DMS153 (cell line): ENCODE measurements at regions not wholly inside any gene's neighbourhood (a gene's known extent, or its start where the extent isn't known, plus 50 kb on each side); places are given as distances from the start of the nearest gene placed in this dataset.
"Not testable (repeated sequence)": the region's sequence is repeated elsewhere in the genome, so short reads cannot be mapped to it uniquely, and the experiment has no call there.

ENCODE experiments used
- DNase-seq: peaks from one replicate; lab custom pipeline; 2025; lab: John Stamatoyannopoulos, UW

DNA sequence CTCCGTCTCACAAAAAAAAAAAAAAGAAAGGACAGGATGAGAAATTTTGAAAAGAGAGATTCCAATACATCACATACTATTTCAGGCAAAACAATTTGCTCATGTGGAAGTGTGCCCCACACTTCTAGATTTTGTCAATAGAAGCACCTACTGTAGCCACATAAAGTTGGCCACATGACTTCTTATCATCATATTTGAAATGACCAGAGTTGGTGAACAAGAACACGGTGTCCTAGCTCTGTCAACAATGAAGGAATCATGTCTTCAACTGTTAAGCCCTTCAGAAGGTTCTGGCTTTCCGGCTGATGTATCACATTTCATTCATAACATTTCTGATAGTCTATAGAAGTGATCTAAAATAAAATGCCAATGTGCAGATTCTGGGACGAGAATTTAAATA, 534.5 kb downstream of the TMEM114 start:
- no peak for DNase-seq

DNA sequence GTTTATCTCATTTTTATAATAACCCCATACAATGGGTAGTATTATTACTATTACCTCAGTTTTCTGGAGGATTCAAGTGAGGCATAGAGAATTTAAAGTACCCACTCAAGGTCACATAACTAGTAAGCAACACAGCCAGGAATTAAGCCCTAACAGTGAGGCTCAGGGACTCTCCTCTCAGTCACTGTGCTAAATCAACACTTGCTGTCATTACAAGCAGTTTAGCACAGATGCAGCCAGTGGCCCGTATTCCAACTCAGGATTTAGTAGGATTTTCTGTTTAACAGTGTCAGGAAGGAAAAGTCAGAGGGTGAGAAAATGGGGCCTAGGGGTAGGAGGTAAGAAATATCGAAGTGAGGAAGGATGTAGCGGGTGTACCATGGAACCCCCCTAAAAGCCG, 536.9 kb downstream of the TMEM114 start:
- no peak for DNase-seq

DNA sequence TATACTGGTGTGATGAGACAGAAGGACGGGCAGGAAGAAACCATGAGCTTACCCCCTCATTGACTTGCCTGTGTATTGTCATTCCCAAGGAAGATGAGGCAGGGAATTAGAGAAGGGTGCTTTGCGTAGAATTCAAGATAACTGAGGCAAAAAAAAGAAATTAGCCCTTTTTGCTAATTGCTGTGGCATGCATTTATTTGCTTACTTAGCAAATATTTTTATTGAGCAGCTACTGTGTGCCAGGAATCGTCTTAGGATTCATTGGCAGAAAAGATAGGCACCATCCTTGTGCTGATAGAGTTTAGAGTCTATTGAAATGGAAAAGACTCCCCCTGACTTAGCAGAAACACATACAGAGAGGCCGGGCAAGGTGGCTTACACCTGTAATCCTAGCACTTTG, 541.9 kb downstream of the TMEM114 start:
- DNase-seq, result no peak

DNA sequence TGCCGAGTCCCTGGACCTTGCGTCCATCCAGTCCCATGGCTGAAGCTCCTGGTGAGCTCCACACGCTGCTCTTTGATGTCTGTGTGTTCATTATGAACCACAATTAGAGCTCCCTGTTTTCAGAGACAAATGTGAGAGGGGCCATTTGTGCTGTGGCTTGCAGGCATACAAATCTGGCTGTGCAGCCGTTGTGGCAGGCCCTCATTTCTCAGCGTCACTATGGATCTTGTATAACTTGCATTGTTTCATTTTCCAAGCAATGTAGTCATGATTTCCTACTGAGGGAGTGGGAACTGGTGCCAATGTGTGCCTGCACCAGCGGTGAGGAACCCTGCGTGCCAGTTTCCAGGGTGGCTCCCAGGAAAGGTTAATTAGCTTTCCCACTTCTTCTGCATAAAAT, 542.6 kb downstream of the TMEM114 start:
- no peak for DNase-seq

DNA sequence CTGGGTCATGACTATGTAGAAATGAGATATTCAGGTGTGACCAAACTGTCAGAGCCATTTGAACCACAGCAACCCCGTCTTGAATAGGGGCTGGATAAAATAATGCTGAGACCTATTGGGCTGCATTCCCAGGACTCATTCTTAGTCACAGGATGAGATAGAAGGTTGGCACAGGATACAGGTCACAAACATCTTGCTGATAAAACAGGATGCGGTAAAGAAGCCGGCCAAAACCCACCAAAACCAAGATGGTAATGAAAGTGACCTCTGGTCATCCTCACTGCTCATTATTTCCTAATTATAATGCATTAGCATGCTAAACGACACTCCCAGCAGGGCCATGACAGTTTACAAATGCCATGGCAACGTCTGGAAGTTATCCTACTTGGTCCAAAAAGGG, 545.5 kb downstream of the TMEM114 start:
- no peak for DNase-seq

DNA sequence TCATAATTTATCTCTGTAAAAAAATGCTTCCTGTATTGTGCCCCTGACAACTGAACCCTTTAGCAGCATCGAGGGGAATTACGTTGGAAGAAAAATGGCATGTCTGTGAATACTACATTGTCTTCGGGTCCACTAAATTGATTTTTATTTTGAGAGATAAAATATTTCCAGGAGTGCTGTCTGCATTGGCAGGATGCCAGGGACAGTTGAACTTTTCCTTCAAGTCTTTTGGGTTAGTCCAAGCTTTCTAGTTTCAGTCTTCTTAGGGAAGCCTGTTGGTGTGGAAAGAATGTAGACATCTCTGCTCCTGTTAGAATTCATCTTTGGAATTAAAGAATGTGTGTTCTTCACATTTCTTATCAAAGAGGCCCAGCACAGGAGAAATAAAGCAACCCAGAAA, 557.9 kb downstream of the TMEM114 start:
- DNase-seq, result no peak

DNA sequence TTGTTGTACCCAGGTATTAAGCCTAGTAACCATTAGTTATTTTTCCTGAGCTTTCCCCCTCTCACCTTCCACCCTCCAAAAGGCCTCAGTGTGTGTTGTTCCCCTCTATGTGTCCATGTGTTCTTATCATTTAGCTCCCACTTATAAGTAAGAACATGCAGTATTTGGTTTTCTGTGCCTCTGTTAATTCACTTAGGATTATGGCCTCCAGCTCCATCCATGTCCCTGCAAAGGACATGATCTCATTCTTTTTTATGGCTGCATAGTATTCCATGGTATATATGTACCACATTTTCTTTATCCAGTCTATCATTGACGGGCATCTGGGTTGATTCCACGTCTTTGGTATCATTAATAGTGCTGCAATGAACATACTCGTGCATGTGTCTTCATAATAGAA, 560.3 kb downstream of the TMEM114 start:
- DNase-seq, result not testable (repeated sequence)

DNA sequence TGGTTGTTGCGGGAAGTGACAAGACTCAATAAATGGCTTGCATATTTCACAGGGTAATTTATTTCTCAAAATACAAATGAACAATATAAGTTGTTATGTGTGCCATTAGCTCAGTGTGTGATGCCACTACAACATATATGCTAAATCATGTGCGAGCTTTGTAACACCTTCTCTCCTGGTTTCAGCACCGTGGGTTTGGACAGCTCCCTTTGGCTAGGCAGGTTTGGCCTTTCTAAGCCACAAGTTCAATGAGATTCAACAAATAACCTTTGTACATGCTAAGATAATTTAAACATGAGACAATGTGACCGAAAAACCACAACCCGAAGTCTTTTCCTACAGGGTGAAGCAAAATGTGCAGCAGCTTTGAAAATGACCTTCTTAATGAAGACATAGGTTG, 563.9 kb downstream of the TMEM114 start:
- no peak for DNase-seq

DNA sequence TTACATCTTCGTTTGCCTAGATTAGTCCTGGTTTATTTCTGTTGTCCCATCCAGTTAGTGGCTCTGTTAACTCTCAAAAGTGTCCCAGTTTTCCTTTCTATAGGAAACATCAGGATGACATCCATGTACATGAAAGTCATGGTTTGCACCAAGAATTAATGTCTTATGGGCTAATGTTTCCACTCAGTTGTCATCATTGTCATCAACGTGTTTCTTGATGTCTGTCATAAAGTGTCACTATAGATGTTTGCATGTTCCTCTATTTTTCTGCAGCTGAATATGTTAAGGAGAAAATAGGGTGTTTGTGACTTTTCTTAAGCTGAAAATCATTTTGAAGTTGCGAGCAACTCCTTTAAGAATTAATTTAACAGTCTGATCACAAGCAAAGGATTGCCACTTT, 567.0 kb downstream of the TMEM114 start:
- no peak for DNase-seq

DNA sequence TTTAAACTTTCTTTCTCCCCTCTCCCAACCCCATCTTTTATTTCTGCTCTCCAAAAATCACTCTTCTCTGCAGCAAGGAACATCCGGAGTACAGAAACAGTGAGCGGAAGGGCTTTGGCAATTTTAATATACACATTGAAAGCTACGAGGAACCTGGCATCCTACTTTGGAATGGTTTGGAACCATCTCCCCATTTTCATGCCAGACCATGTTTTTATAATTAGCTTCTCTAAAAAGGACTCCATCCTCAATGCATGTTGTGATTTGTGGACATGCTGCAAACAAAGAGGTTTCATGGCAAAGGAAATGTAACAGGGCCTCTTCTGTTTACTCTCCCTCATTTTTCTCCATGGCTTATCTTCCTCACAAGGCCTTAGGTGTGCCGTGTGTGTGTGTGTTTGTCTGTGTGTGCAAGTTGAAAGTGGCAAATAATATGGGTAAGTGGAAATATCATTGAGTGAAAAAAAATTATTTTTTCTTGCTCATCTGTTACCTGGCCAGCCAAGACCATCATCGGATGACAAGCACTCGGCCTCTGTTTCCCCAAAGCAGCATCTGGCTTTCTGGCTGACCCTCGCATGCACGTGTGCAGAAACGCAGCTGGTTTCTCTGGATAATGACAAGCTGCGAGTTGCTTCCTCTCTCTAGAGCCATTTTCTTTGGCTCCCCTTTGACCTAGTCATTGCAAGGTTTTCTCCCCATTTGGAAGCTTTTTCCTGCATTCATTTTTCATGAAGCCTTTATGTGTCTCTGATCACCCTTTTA, 585.0 kb downstream of the TMEM114 start:
- no peak for DNase-seq

DNA sequence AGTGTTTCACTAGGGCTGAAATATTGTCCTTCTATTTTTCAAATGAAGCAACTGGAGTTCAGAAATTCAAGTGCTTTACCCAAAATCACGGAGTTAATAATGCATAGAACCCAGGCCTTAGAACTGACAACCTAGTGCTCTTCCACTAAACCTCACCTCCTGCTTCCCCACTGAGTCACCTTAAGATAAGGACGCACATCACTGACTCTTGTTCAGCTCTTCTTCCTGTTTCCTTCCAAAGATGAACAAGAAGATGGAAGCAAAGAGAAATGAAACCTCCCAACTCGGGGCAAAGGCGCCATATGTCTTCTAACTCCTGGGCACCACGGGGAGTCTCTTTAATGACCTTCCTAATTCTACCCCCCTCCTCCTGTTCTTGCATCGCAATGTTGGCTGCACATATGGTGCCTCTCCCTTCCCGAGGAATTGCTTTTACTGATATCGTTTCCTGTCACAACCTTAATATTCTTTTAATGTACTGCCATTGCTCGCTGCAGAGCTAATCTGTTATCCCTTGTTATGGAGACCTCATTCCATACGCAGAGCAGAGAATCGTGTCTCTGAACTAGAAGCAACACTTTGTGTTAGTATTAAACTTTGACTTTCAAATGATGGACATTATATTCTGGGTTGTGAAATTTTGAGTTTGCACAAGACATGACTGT, 591.4 kb downstream of the TMEM114 start:
- no peak for DNase-seq

DNA sequence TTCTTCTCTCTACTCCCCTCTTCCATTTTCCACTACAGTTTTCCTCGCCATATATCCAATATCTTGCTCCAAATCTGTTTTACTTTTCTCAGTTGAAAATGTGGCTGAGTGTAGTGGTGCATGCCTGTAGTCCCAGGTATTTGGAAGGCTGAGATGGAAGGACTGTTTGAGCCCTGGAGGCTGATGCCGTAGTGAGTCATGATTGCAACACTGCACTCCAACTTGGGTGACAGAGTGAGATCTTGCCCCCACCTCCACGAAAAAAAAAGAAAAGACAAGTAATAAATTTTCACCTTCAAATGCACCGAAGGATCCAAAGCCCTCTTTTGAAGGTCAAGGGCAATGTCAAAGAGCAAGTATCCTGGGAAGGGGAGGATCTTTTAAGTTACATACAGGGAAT, 592.3 kb downstream of the TMEM114 start:
- DNase-seq, result no peak

DNA sequence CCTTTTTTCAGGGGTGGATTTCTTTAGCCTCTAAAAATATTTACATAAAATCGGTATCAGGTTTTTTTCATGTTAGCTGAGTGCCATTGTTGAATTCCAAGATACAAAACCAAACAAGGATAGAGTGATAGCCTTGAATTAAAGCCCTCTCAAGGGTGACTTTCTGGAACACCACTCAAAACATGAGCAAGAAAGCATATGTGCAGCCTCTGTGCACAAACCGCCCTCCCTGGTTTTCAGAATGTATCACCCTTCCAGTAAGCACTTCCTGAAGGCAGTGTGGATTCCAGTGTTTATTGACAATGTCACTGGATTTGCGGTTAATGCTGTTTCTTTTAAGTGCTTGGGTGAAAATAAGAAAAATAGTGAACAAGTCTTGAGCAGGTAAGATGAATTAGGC, 597.7 kb downstream of the TMEM114 start:
- no peak for DNase-seq

DNA sequence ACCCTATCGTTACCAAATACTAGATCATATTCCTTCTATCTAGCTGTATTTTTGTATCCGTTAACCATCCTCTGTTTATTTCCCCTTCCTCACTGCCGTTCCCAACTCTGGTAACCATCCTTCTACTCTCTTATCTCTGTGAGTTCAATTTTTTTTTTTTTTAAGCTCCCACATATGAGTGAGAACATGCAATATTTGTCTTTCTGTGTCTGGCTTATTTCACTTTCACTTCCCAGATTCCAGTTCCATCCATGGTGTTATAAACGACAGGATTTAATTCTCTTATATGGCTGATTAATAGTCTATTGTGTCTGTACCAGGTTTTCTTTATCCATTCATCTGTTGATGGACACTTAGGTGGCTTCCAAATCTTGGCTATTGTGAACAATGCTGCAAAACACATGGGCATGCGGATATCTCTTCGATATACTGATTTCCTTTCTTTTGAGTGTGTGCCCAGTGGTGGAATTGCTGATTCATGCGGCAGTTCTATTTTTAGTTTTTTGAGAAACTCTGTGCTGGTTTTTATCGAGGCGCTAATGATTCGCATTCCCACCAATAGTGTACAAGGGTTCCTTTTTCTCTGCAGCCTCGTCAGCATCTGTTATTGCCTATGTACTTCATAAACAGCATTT, 599.6 kb downstream of the TMEM114 start:
- no peak for DNase-seq

DNA sequence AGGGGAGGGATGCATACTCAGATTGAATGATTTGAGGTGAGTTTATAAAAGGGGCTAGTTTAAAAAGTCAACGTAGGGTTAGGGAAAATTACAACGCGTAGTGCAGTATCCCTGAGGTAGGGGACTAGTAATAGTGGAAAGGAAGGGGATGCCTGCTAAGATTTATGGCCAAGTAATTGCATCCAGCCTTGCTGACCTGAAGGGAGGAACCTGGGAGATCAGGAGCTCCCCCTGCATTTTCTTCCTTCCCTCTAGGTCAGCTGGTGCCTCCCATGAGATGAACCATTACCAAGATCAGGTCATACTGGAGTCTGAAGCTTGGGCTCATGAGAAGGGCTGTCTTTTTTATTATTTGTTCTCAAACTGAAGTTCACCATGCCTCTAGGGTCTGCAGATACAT, 606.6 kb downstream of the TMEM114 start:
- no peak for DNase-seq

DNA sequence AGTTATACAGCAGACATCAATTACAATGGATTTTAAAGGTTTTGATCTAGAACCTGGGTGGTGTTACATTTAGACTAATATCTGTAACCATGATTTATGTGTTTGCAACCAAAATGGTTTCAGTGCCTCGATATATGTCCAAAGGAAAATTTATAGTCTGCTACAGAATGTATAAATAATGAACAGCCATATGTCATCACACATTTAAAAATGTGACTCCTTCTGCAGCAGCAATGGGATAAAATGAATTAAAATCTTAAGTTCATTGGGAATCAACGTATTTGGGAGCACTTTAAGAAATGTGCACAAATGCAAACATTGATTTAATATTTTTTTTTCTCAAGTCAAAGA, 610.2 kb downstream of the TMEM114 start:
- DNase-seq, result no peak

DNA sequence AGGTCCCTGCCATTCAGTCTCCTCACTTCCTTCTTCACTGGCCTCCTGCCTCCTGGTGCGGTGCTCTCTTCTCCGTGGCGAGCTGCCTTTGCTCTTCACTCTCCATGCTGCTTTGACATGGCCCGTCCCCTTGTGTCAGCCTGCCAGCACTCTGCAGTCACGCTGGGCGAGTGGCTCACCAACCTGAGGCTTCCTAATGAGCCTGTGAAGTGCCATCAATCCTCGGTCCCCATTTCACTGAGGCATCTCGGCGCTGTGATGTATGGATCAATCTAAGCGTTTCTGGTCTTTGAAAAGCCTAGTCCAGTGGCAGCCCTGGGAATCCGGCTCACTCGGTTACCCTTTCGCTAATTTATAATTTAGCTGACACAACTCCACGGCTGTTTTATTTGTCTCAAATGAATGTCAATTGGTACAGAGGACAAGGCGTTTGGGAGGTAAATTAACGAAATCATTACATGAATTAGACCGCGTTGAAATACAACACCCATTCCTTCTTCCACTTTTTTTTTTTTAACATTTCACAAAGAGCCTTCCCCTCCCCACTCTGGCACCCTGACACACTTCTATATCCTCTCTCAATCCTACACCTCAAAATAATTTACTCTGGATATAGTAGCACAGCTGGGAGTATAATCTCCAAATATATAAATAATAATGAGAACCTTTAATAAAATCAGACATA, 610.7 kb downstream of the TMEM114 start:
- no peak for DNase-seq

DNA sequence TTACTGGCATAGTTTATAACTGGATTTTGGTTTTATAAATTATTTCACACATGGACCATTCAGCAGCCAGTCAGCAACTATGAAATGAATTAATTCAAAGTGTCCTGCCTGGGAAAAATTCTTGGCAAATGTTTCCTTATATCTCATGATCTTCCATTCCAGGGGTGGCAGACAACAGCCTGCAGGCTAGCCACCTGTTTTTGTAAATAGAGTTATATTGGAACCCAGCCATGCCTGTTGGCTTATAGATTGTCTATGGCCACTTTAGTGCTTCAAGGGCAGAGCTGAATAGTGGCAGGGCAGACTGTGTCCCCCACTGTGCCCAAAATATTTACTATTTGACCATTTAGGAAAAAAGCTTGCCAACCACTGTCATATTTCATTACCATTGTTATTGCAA, 613.7 kb downstream of the TMEM114 start:
- DNase-seq, result no peak

DNA sequence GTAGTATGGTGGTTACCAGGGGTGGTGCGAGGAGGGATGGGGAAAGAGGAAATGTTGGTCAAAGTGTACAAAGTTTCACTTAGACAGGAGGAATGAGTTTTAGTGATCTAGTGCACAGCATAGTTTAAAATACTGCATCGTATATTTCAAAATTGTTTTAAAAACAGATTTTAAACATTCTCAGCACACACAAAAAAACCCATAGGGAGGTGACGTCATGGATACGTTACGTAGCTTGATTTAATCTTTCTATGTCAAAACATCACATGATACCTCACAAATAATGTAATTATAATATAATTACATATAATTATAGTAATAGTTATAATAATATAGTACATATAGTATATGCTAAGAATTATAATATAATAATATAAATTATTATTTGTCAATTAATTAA, 614.2 kb downstream of the TMEM114 start:
- no peak for DNase-seq

DNA sequence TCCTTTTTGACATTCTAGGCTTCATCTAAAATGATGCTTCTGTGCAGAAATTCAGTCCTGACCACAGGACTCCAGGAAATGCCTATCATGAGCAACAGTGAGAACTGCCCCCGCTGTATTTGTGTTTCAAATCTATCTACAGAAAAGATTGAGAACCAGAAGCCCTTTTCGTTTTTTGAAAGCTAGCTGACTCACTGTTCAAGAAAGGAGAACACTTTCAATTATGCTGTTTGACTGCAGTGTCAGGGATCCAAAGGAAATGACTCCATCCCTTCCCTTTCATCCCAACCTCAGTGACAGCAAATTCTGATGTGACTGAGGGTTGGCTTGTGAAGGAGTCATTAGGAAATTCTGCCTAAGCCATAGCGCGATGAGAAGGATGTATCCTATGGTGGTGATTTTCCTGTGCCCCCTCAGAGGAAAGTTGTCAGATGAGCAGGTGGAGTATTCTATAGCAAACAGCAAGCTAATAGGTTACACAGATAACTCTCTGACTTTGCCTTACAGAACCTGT, 622.3 kb downstream of the TMEM114 start:
- no peak for DNase-seq

DNA sequence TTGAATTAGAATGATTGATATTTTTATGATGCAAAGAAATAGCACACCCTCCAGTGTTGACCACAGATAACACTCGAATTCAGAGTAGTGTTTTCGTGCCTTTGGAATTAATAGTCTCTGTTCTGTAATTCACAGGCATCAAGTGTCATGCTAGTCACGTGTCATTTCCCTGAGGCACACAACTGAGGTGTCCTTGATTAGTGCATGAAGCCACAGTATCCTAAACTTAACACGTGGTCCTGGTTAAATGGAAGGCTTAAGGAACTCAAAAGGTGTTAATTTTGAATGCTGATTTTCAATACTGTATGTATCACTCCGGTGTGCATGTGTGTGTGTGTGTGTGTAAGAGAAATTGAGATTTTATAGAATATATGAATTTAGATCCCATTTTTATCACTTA, 625.6 kb downstream of the TMEM114 start:
- DNase-seq, result no peak

DNA sequence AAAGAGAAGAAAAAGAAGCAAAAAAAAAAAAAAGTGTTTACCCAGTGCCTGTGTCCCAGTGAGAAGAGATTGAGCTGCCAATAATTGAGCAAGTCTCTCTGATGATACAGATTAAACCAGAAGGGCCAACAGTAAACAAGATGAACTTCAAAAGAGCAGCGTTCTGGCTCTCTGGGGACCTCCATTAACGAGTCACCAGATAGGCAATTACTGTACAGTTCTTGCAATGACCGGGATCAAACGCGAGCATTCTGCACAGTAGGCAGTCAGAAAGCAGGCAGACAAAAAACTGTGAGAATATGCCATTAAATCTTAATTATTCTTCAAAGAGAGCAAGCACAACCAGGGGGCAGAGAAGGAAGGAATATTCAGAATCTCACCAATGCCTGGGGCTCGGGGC, 626.1 kb downstream of the TMEM114 start:
- no peak for DNase-seq
